Activated naive CD8-positive, alpha-beta T cell treated with anti-CD3 and anti-CD28 coated beads, Interleukin-2, amount 50 U/mL, for 16 hours (primary cell): ENCODE measurements at regions not wholly inside any gene's neighbourhood (a gene's known extent, or its start where the extent isn't known, plus 50 kb on each side); places are given as distances from the start of the nearest gene placed in this dataset.
"Not testable (repeated sequence)": the region's sequence is repeated elsewhere in the genome, so short reads cannot be mapped to it uniquely, and the experiment has no call there.

Experiments
- DNase-seq: peaks from one replicate; pipeline ENCODE4 v3.0.0-alpha.2; 2020; ENCODE audit warnings: low read depth, low spot score

DNA sequence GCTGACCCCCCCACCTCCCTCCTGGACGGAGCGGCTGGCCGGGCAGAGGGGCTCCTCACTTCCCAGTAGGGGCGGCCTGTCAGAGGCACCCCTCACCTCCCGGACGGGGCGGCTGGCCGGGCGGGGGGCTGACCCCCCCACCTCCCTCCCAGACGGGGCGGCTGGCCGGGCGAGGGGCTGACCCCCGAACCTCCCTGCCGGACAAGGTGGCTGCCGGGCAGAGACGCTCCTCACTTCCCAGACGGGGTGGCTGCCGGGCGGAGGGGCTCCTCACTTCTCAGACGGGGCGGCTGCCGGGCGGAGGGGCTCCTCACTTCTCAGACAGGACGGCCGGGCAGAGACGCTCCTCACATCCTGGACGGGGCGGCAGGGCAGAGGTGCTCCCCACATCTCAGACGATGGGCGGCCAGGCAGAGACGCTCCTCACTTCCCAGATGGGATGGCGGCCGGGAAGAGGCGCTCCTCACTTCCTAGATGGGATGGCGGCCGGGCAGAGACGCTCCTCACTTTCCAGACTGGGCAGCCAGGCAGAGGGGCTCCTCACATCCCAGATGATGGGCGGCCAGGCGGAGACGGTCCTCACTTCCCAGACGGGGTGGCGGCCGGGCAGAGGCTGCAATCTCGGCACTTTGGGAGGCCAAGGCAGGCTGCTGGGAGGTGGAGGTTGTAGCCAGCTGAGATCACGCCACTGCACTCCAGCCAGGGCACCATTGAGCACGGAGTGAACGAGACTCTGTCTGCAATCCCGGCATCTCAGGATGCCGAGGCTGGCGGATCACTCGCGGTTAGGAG lies 66.2 kb upstream of the PAPPA2 start:
- DNase-seq: not testable (repeated sequence)

DNA sequence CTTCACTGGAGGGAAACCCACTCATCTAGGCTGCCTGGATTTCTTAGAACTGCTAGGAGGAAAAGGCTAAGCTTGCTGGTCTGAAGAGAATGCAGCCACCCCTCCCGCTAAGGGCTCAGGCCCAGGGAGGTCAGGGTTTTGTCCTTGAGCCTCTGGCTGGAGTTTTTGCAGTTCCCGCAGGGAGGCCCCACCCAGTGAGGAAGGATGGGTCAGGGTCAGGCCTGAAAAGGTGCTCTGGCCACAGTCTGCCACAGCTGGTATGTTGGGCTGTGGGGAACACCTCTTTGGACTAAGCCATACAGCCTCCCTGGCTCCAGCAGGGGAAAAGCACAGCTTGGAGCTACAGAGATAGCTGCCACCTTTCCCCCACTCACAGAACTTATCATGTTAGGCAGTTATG lies 71.4 kb upstream of the PAPPA2 start:
- DNase-seq: no peak

DNA sequence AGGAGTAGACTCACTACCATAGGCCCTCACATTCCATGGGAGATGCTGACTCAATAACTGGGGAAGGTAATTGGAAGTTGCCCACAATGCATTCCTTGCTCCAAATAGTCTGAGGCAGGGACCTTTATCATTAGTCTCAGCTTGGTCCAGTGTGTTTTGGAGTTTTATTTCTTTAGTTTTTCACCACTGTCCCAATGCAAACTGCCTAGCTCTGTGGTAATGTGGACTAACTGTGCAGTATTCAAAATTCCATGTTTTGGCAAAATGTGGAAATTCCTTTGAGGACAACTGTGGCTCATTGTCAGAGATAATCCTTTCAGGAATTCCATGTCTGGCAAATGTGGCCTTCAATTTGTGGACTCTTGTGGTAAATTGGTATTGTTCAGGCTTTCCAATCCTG lies 78.1 kb upstream of the PAPPA2 start:
- DNase-seq: no peak

DNA sequence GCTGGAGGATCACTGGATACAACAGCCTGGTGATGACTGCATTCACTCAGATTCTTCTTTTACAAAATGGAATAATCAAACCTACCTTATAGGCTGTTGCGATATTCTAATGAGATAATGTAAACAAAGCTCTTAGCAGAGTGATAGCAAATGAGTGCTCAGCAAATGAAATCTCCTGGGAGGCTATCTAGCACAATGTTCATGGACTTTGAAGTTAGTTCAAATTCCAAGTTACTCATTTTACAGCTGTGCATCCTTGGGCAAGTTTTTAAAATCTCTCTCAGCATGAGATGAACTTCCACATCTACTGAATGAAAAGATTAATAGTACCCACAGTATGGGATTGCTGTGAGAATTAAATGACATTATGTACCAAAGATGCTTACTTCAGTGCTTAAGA lies 80.8 kb upstream of the PAPPA2 start:
- DNase-seq: no peak

DNA sequence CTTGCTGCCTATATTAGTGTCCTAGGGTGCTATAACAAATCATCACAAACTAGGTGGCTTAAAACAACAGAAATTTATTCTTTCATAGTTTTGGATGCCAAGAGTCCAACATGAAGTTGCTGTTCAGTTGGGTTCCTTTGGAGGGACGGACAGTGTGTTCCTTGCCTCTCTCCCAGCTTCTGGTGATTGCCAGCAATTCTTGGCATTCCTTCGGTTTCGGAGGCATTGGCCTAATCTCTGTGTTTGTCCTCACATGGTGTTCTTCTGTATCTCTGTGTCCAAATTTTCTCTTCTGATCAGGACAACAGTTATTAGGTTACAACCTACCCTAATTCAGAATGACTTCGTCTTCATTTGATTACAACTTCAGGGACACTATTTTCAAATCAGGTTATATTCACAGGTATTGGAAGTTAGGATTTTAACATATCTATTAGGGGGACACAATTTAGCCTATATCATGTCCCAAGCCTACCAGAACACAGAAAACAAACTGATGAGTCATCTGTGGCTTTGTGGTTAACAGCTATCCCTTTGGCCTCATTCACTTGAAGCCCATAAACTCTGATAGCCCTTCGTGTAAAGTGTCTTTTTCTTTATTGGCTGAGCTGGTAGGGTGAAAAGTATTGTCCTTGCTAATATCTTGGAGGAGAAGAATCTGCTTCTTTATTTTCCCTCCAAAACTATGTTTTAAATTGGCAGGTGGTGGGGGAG lies 83.2 kb upstream of the PAPPA2 start:
- DNase-seq: no peak

DNA sequence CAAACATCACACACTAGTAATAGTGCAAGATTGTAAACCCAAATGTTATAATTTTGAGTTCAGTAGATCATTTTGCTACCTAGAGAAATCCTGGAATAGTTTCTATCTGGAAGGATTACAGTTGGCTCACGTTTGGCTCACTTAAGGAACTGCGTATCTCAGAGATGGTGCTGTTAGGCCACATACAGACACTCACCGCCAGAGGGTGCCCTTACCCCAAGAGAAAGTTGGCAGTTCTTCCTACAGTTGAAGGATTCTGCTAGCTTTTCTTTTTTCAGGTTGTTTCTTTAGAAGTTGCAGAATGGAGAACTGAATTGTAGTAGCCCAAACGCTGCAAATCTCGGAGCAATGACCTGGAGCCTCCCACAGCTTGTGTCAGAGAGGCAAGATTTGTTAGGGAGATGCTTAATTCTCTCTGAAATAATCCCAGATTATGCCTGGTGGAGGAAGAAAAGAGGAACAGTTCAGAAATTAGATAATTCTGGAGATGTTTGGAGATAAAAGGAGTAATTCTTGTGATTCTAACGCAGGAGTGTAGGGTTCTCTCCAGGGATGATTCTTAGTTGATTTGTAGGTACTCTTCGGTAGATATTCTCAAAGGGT lies 87.9 kb upstream of the PAPPA2 start:
- DNase-seq: peak; percentile 17

DNA sequence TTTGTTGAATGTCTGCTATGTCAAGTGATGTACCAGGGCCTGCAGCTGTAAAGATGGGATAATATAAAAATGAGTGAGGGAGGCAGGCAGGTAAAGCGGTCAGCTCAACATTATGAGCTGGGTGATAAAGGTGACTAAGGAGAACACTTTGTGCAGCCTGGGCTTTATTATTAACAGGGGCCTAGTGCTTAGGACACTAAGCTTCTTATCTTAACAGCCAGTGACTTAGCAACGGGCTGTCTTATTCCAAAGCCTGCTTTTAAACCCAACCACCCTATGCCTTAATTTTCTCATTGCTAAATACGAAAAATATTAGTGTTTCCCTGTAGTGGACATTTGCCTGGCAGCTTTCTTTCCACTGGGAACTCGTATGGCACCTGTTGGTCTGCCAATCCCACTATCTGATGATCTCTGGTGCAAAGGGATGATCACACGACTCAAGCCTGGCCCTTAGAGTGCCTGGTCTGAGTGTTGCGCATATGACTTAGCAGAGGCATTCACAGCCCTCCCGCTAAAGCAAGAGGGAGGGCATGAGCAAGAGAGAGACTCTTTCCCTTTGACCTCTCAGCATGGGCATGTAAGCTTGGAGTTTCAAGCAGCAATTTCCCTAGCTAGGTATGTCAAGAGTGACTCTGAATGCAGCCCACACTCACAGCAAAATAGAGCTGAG lies 98.6 kb upstream of the PAPPA2 start:
- DNase-seq: no peak

DNA sequence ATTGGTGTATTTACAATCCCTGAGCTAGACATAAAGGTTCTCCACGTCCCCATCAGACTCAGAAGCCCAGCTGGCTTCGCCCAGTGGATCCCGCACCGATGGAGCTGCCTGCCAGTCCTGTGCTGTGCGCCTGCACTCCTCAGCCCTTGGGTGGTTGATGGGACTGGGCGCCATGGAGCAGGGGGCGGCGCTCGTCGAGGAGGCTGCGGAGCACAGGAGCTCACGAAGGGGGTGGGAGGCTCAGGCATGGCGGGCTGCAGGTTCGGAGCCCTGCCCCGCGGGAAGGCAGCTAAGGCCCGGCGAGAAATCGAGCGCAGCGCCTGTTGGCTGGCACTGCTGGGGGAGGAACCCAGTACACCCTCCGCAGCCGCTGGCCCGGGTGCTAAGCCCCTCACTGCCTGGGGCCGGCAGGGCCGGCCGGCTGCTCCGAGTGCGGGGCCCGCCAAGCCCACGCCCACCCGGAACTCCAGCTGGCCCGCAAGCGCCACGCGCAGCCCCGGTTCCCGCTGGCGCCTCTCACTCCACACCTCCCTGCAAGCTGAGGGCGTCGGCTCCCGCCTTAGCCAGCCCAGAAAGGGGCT lies 113.8 kb upstream of the PAPPA2 start:
- not testable (repeated sequence) for DNase-seq

DNA sequence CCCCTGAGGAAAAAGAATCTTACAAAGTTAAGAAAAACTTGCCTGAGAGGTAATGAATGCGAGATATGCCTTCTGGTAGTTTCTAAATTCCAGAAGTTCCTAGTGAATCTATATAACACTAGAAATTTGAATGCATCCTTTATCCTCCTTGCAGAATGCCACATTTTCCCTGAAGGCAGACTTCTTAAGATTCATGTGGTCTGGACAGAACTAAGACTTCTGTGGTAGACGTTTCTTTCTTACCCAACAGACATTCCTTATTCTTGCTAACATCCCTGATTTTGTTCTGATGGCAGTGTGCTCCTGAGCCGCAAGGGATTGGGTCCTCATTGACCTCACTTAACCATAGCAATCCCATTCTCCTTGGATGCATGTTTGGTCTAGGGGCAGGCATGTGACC lies 121.3 kb upstream of the PAPPA2 start:
- no peak for DNase-seq

DNA sequence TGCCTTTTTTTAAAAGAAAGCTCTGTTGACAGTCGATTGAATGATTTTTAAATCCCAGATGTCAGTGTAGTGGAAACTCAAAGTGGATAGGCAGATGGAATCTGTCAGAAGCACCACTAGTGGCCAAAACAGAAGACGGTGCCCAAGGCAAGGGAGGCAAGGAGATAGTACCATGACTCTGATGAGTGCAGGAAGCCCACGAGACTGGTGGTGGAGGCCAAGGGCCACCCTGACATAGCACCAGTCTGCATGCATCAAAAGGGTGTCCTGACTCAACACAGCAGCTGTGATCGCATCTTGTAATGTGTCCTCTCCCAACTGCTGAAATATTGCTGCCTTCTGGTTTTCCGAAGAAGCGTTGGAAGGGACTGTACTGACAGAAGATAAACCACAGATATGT lies 124.1 kb upstream of the PAPPA2 start:
- no peak for DNase-seq

DNA sequence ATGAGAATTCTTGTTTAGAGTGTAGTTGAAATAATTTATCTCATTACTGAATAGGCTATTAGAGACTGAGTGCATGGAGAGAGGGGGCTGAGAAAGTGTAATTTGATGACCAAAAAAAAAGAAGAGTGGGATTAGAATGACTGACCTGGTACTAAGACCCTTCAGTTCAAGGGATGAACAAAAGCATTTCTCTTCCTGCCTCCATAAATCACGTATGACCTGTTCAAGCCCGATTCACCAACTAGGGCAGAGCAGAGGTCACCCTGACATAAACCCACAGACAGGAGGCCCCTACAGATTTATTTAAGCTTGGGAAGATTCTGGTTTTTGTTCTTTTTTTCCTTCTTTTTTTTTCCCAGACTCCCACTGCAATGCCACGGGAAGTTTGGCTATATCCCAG lies 123.7 kb upstream of the COP1 start:
- no peak for DNase-seq

DNA sequence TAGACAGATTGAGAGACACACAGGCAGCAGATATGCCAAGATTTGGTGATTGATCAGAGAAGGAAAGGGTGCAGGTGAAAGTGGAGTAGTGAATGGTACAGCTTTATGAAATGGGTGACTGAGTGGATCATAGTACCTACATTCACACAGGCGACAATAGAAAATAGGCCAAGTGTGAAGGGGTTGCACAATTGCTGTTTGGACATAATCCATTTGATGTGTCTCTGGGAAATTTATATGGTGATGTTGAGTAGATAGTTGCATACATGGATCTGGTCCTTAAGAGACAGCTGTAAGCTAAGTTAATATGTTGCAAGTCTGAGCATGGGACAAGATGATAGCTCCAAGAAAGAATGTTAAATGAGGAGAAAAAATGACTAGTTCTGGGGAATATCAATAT lies 118.6 kb upstream of the COP1 start:
- DNase-seq: no peak

DNA sequence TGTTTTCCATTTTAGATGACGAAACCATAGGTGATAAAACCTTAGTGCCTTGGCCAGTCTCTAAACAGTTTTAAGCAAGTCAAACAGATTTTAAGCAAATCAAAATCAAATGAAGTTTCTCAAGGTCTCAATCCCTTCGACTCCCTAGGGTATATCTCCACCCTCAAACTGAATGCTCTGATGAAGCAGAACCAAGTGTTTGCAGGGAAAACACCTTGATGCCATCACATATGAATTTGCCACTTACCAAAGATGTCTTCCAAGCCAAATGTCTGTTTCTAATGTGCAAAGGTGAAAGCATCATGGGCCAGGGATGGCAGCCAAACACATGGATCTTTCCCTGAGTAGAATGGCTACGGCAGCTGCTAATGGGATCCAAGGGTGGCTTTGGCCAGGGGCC lies 116.4 kb upstream of the COP1 start:
- no peak for DNase-seq

DNA sequence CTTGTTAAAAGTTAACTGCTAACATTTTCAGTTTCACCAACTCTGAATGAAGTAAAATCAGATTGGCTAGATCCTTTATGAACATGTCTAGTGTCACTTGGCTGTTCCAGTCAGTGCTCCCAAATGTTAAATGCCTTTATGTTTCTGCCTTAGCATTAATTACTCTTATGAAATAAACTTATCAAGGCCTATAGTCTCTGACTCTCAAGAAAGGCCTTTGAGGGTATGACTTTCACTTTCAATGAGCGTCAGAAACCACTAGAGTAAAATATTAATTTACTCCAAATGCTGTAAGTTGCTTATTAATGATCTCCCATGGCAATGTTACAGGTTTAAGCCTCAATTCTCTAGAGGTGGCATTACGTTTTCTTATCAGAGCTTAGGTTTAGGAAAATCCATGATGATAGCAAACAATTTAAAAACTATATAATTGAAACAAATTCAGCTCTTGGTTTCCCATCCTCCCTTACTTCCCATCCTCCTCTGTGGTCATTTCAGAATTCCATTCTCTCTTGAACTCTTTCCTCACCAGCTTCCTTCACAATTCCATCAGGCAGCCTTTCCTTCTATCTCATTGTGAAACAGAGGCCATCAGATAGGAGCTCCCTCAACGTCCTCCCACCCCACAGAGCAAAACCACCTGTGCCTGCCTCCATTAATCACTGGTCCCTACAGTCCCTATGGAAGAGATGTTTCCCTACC lies 108.6 kb upstream of the COP1 start:
- no peak for DNase-seq

DNA sequence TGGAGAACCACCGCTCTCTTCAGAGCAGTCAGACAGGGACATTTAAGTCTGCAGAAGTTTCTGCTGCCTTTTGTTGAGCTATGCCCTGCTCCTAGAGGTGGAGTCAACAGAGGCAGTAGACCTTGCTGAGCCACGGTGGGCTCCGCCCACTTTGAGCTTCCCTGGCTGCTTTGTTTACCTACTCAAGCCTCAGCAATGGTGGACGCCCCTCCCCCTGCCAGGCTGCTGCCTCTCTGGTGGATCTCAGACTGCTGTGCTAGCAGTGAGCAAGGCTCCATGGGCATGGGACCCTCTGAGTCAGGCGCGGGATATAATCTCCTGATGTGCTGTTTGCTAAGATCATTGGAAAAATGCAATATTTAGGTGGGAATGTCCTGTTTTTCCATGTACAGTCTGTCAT lies 89.5 kb upstream of the COP1 start:
- not testable (repeated sequence) for DNase-seq

DNA sequence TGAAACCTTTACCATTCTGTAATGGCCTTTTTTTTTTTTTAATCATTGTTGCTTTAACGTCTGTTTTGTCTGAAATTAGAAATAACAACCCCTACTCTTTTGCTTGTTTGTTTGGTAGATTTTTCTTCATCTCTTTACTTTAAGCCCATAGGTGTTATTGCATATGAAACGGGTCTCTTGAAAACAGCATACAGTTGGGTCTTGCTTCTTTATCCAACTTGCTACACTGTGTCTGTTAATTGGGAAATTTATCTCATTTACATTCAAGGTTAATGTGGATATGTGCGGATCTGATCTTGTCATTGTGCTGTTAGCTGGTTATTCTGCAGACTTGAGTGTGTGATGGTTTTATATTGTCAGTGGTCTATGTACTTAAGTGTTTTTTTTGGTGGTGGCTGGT lies 78.9 kb upstream of the COP1 start:
- no peak for DNase-seq

DNA sequence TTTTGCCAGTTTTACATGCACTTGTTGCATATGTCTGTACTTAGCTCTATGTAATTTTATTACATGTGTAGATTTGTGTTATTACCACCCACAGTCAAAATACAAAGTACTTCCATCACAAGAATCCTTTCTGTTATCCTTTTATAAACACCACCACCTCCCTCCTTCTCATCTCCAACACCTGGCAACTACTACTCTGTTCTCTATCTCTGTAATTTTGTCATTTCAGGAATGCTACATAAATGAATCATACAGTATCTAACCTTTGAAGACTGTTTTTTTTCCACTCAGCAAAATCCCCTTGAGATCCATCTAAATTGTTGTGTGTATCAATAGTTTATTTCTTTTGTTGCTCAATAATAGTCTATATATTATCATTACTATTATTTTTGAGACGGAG lies 64.5 kb upstream of the COP1 start:
- DNase-seq: no peak
